ENCODE measurements at regions not wholly inside any gene's neighbourhood (a gene's known extent, or its start where the extent isn't known, plus 50 kb on each side); places are given as distances from the start of the nearest gene placed in this dataset.

DNA sequence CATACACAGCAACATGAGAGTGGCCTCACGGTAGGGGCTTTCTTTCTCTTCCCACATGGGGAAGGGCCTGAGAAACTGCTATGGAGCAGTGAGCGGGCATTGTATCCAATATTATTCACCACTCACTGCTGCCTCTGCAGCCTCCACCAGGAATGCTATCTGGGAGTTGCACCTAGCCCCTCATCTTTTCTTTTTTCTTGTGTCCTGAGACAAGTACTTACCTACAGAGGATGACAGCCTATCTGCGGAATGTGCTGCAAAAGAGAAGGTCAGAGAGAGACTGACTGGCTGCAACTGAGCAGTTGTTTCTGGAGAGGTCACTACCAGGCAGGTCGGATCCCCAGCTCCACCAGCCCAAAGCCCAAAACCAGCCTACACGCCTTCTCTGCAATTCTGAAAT lies 52.1 kb upstream of the HTATIP2 start:
- no peak for DNase-seq (ENCODE audit: low read depth)
- H3K4me3 ChIP-seq (ENCODE audit: control insufficient read depth, low read depth, low read length) = no peak overlapping the region
- TF ChIP-seq, protein P1, sequence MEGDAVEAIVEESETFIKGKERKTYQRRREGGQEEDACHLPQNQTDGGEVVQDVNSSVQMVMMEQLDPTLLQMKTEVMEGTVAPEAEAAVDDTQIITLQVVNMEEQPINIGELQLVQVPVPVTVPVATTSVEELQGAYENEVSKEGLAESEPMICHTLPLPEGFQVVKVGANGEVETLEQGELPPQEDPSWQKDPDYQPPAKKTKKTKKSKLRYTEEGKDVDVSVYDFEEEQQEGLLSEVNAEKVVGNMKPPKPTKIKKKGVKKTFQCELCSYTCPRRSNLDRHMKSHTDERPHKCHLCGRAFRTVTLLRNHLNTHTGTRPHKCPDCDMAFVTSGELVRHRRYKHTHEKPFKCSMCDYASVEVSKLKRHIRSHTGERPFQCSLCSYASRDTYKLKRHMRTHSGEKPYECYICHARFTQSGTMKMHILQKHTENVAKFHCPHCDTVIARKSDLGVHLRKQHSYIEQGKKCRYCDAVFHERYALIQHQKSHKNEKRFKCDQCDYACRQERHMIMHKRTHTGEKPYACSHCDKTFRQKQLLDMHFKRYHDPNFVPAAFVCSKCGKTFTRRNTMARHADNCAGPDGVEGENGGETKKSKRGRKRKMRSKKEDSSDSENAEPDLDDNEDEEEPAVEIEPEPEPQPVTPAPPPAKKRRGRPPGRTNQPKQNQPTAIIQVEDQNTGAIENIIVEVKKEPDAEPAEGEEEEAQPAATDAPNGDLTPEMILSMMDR (conservative IDR thresholded peaks at IDR 0.05; ENCODE audit: control insufficient read depth, insufficient read depth, low read depth, low read length) = no peak

DNA sequence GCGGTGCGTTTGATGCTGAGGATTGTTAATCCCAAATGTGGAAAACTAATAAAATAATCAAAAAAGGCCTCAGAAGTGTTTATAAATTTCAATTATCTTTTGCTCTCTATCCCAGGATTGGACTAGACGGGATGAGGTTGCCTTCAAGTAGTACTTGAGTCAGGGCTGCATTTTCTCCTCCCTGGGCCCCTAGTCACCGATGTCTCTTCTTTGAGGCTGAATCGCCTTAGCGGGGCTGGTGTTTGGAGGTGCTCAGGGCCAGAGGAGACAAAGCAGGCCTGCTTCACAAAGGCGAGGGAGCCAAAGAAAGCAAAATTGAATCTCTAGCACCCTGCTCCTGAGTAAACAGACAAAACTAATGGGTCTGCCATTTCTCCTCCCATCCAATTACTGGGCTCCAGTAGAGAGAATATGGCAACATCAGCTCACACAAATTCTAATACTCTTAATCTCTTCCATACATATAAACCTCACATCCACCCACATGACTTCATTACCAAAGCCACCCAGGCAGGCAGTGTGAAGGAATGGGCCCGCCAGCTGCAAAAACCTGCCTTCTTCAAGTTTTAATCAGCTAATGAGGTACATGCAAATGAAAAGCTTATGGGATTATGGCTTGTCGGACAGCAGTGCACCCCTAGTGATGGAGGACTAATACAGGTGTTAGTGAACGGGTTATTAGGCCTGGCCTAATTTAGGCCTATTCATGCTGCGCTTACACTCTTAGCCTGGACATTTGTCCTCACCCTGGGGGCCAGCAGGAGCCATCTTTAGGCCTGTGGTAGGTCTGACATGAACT lies 52.7 kb upstream of the HTATIP2 start:
- TF ChIP-seq, protein P1 (conservative IDR thresholded peaks at IDR 0.05; ENCODE audit: control insufficient read depth, insufficient read depth, low read depth, low read length) = no peak
- DNase-seq (ENCODE audit: low read depth) = no peak
- no peak overlapping the region for H3K4me3 ChIP-seq (ENCODE audit: control insufficient read depth, low read depth, low read length)

DNA sequence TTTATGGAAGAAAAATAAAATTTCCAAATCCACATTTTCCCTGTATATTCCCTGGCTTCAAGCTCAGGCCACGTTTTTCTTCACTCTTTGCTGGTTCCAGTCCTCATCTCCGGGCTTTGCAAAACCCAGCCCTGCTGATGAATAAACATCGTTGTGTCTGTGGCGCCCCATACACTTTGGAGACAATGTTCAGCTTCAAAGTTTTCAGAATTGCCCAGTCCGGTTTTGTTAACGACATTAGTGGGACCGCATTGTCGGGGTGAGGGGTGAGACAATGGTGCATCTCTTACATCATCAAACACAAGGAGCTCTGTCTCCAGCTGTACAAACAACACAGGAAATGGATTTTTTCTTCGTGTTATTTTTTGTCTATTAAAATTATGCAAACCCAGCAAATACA lies 53.4 kb upstream of the HTATIP2 start:
- TF ChIP-seq, protein P1 (conservative IDR thresholded peaks at IDR 0.05; ENCODE audit: control insufficient read depth, insufficient read depth, low read depth, low read length) = no peak
- no peak overlapping the region for H3K4me3 ChIP-seq (ENCODE audit: control insufficient read depth, low read depth, low read length)
- no peak for DNase-seq (ENCODE audit: low read depth)

DNA sequence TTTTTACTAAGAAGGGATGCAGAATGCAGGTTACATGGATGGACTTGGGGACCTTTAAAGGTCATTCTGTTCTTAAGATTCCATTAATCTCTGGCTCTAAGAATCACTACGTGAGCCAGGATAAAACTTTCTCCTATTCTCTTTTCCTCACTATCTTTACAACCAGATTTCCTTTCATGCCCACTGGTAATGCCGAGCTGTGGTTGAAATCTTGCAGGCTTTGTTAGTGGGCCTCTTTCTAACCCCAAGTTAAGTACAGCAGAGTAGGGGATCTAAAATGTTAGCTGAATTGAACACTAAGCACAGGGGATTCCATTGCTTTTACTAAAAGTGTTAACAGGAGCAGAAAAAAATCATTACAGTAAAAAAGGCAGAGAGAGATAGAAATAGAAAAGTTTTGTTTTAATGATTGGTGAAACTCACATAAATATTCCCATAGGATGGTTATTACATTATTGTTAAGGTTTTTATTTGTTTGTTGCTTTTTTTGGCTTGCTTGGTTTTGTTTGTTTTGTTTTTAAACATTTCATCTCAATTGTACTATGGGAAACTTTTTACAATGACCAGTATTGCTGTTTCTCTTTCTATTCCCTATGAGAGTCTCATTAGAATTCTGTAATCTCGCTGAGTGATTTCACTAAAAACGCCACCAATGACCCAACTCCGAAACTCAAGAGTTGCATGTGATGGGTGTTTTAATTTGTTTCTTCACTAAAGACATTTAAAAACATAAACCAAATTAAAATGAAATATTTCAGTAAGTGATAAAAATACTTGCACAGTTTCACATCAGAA lies 54.1 kb upstream of the HTATIP2 start:
- no peak overlapping the region for H3K4me3 ChIP-seq (ENCODE audit: control insufficient read depth, low read depth, low read length)
- TF ChIP-seq, protein P1 (conservative IDR thresholded peaks at IDR 0.05; ENCODE audit: control insufficient read depth, insufficient read depth, low read depth, low read length) = no peak
- no peak for DNase-seq (ENCODE audit: low read depth)

DNA sequence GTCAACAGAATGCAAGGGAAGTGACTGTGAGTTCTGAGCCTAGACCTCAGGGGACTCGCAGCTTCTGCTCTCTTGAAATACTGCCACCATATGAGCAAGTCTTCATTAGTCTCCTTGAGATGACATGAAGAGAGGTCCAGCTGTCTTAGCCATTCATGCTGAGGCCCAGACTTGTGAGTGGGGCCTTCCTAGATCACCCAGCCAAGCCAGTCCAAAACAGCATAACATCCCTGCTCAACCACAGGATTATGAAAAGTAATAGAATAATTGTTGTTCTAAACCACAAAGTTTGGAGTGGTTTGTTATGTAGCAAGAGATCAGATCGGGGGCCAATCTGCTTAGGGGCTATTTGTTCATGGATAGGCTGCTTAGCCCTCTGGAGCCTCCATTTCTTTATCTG lies 54.9 kb upstream of the HTATIP2 start:
- DNase-seq (ENCODE audit: low read depth) = no peak
- TF ChIP-seq, protein P1 (conservative IDR thresholded peaks at IDR 0.05; ENCODE audit: control insufficient read depth, insufficient read depth, low read depth, low read length) = no peak
- no peak overlapping the region for H3K4me3 ChIP-seq (ENCODE audit: control insufficient read depth, low read depth, low read length)

DNA sequence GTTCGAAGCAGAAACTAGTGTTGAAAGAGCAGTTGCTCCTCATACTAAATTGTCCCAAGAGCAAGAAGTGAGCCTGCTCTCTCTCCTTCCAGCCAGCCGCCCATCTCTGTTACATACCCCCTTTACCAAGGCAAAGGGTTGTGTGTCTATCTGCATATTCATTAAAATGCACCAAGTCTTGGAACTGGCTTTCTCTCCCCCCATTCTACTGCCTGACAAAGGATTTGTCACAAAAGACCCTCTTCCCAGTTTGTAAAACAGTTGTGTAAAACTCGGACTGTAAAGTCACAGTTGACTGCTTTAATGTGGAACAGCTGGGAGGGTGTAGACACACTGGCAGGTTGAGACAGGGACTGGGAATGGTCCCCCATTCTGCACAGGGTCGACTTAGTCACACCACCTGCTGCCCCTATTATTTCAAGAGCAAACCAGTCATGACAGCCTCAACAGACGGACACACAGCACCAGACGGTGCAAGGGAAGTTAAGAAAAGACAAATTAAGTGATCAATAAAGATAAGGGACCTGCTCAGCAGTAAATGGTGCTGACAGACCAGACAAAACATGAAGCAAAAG lies 60.0 kb upstream of the HTATIP2 start:
- TF ChIP-seq, protein P1 (conservative IDR thresholded peaks at IDR 0.05; ENCODE audit: control insufficient read depth, insufficient read depth, low read depth, low read length) = no peak
- no peak overlapping the region for H3K4me3 ChIP-seq (ENCODE audit: control insufficient read depth, low read depth, low read length)
- no peak for DNase-seq (ENCODE audit: low read depth)

Measured in fibroblast of mammary gland (primary cell).